AG08396 (cell line): ENCODE measurements at regions not wholly inside any gene's neighbourhood (a gene's known extent, or its start where the extent isn't known, plus 50 kb on each side); places are given as distances from the start of the nearest gene placed in this dataset.

Experiments used
- DNase-seq: peaks from one replicate; pipeline ENCODE4 v3.0.0; 2012; ENCODE audit warnings: low spot score, mixed read lengths

DNA sequence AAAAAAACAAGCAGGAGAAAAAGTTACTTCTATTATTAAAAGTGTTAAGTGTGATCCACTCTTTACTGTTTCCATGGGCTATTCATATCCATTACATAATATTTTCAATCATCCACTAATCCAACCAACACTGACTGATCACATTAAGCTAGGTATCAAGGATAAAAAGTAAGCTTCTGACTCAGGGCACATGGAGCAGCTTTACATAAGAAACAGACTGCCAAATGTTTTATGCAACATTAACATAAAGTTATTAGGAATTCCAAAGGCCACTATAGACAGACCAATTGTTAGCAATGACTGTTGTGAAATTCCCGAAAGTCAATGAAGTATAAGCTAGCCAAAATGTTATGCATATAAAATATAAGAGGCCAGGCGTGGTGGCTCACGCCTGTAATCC lies 277.6 kb downstream of the ZEB2 start:
- no peak for DNase-seq

DNA sequence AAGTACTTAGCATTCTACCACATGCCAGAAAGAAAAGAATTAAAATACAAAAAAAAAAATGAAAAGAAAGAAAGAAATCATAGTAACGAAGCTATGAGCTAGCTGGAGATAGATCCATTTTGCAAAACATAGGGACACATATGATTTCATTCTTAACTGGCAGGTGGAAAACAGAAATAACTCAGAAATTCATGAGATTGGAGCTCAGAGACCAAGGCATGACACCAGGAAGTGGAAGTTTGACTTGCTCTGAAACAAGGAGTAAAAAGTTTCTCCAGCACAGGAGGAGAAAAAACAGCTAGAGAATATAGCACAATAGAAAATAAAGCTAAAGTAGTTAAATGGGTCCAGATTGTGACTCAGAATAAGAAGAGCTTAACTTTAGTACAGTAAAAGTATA lies 278.1 kb downstream of the ZEB2 start:
- DNase-seq = no peak

DNA sequence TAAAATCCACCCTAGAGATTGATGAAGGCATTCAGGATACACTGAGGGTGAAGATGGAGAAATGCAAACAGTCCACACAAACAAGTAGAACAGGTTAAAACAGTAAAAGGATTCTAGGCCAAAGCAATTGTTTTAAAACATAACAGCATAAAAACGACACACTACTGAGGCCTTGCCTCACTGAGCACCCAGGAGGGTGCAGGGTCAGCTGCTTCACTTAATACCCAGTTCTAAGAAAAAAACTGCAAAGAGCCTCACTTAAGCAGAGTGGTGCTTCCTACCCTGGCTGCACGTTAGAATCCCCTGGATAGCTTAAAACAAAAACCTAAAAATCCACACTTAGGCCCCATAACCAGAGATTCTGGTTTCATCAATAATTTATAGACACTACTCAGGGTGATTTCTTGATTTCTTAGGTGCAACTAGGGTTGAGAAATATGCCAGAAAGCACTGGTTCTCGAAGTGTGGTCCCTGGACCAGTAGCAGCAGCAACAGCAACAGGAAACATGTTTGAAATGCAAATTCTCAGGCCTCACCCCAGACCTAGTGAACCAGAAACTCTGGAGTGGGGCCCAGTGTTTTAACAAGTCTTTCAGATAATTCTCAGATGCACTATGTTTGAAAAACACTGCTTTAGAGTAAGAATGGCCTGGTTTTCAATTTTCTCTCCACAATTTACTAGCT lies 279.1 kb downstream of the ZEB2 start:
- no peak for DNase-seq

DNA sequence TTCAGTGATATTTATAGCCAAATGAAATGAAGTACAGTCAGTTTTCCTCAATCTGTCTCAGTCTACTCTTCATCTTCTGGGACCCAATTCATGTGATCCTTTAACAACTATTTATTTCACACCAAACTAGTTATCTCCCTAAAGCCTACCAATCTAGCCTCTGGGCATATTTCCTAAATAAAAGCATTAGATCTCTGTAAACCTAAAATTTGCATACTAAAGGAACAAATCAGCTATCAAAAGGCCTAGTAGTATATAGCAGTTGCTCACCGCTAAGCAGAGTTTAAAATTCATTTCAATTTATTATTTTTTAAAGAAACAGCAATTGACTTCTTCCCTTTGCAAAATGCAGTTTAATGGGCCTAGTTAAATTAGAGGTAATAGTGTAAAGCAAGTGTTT lies 280.2 kb downstream of the ZEB2 start:
- DNase-seq = no peak

DNA sequence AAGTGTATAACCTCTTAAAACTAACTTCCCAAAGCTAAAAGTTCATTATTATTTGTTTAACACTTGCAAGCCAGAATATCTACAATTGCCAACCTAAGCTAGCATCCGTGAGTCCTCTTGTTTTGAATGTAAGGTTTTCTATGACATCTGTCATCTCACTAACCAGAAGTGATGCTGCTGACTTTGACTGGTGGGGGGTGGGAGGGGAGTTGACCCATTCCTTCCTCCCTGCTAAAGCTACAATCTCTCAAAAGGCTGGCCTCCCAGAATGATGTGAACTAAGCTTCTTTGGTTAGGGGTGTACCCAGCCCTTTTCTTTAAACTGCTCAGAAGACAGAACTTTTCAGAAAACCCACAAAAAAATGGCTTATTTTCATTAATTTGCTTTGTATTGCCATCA lies 280.6 kb downstream of the ZEB2 start:
- no peak for DNase-seq

DNA sequence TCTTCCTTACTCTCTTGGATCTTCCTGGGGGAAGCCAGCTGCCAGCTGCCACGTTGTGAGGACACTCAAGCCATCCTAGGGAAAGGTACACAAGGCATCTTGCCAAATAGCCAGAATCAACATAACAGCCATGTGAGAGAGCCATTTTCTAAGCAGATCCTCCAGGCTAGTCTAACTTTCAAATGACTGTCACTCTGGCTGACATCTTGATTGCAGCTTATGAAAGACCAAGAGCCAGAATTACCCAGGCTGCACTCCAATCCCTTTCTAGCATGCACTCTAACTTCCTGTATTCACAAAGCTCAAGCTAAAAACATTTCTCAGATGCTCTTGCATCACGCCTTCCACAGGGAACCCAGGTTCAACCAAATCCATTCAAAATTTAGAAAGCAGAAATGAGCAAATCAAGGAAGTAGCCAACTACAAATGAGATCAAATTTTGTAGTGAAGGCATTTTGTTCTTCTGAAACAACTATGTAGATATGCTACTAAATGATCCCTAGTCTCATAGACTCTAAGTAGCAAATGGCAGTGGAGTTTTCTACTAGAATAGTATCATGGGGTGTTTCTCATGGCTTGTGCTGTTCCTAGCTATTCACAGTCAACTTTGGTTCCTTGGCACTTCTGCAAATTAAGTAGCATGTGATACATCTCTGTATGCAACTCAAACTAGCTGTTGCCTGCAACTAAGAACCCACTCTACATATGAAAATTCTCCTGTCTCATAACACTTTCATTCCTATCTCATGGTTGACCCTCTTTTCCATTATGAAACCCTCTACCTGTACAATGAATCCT lies 281.9 kb downstream of the ZEB2 start:
- no peak for DNase-seq

DNA sequence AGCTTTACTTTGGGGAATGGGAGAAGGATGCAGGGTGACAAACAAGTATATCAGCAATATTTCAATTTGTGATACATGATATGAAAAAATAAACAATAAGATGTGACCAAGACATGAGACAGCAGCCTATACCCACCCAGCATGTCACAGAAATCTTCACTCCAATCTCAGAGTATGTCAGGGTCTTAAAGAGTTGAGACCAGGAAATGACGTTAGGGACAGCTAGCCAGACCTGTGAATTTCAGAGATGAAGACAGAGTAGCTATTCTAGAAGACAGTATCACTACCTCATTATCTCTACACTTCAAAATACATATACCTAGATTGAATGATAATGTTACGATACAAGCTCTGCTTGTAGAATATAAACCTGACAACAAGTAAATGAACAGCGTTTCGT lies 282.8 kb downstream of the ZEB2 start:
- no peak for DNase-seq

DNA sequence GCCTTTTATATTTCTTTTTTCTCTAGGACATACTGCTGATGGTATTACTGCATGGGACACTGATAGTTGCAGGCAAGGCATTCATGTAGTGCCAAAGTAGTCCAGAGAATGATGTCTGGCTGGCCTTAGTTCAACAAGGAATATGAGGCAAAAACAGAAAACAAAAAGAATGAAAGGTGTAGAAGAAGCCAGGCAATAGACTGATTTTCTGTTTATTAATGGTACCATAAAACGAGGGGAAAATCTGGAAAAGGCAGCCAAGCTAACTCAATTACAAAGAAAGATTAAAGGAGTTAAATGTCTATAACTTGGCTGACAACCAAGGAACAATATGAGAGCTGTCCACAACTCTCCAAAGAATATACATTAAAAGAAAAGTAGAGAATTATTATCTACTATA lies 284.9 kb downstream of the ZEB2 start:
- DNase-seq = no peak

DNA sequence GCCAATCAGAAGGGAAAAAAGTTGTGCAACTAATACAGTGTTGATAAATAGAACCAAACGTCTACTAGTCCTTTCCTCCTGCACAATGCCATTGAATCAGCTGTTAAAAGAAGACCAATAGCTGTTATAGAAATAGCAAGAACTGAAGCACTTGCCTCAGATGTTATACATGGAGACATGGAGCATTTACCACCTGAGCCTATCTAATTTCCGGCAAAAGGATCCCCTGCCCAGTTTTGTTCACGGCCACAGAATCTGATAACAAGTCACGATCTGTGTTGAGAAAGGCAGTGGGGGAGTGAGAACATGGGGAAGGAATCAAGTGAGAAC lies 285.4 kb downstream of the ZEB2 start:
- DNase-seq = no peak

DNA sequence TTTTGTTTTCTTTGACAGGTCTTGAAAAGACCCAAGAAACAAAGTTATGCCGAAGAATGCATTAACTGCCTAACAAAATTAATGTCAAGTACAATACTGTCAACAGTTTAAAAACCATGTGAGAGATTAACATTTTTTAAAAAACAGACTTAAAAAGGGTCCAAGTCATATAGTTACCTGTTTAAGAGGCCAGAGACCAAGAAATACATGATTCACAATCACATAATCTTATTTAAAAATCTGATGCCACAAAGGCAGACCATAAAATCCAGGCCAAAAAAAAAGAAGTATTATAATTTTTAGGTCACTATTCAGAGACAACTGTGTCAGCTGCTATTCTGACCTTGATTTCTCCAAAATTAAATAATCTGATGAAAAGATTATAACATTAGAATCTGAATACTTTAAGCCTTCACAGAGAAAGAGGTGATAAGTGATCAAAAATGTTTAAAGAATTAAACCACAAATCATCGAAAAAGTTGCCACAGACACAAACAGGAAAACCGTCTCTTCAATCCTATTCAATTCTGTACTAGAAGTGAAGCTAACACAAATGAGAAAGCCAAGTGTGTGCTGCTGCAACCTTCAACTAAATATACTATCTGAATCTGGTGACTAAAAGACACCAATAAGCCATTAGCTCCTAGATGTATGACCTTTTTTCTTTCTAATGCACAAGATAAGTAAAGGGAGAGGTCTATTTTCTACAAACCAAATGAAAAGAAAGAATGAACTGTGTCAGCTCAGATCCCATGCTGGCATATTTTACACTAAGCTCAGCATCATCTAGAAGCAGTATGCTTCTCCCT lies 286.0 kb downstream of the ZEB2 start:
- no peak for DNase-seq

DNA sequence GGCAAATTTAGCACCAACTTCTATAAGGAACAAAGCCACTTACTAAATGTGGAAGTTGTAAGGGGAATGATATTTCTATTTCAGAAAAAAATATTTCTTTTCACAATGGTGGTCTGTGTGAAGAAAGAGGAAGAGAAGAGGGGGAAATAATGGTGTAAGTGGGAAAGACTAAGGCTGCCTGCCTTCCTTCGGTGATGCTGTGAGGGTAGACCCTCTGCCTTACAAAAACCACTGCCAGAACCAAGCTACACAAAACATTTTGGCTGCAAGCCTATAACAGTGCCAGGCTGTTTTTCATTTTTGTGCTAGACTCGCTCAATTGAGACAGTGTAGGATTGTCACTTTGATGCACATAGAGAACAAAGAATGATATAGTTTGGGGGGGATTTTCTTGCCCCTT lies 286.6 kb downstream of the ZEB2 start:
- DNase-seq = no peak

DNA sequence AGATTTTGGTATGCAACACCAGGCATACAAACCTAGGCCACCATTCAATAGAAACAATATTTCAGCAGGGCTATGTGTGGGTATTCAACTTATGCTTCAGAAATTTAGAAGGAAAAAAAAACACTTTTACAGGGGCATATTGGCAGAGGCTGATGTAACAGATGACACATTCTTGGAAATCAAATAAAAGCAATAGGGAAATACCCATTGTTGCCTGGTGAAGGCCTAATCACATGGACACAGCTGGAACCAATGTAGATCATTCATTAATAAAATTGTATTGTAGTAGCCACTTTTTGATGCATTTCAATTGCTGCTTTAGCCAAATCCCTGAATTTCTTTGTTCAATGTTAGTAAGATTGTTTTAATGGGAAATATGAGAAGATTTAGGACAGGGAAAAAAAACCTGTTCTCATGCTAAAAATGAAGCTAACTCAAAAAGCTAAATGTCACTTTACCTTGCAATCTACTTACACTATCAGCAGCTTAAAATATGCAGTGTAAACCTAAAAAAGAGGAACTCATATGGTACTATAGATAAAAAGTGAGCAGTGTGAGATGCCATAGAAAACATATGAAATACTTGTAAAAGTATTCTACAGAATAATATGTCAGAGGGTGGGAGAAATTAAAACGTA lies 289.4 kb downstream of the ZEB2 start:
- no peak for DNase-seq

DNA sequence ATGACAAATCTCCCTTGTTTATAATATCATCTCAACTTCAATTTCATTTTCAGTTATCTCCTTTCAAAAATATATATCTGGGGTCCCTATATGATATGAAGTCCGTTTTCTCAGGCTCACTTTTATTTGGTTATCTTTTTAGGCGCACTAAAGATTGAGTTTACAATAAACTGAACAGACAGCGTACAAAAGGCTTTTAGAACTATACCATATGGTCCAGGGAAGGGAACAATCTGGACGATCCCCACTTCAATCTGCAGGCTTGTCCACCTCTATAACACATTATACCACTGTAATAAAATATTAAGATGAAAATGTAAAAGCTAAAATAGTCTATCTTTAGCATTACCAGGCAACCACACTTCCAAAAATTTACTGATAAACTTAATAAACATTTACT lies 289.9 kb downstream of the ZEB2 start:
- no peak for DNase-seq

DNA sequence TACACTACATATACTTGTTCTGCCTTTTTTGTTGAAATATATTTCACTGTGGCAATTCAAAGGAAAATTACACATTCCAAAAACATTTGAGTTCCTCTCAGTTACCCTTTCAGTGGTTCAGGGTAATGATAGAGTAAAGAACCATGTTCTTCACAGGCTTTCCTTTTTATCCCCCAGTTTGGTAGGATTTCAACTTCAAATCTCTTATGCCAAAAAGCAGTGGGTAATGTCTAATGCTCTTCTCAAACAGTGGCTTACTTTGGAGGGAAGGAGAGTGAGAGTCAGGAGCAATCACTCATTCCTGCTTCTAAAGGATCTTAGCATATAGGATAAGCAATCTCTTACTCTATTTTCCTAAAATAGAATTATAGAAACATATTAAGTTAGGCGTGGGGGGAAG lies 290.6 kb downstream of the ZEB2 start:
- DNase-seq = no peak

DNA sequence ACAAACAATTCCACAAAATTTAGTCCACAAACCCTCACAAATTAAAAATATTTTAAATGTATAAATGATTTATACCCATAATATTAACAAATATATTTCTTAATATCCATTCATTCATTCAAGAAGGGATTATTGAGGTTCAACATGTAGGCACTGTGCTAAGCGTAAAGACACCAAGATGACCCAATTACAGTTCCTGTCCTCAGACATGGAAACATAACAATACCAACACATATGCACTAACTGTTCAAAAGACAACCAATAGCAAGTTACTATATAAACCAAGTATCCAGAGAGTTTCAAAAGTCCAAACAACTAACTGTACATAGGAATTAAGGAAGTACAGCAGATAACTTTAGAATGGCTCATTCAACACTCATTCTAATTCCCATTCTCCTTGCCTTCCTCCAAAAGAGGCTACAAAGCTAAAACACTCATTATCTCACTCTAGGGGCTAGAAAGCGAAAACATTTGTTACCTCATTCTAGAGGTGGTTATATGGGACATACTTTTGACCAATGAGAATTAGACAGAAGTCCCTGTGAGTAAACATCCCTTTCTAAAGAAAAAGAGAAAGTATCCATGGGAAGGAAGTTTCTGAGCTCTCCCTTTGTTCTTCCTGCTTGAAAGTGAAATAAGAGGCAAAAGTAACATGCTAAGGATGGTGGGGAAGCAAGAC lies 292.4 kb downstream of the ZEB2 start:
- no peak for DNase-seq

DNA sequence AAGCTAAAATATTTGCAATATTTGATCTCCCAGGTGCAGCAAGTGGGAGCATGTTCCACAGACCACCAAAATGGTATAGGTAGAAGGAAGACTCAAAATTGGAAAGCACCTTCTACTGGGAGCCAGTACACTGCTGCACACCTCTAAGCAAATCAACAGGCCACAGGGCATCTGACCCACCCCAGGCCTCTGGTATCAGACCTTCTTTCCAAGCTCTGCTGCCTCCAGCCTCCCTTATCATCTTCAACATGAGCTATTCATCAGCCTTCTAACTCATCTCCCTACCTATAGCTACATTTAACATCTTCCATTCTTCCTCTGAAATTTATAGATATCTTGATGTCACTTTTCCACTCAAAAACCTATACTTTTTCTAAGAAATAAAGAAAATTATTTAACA lies 294.8 kb downstream of the ZEB2 start:
- no peak for DNase-seq

DNA sequence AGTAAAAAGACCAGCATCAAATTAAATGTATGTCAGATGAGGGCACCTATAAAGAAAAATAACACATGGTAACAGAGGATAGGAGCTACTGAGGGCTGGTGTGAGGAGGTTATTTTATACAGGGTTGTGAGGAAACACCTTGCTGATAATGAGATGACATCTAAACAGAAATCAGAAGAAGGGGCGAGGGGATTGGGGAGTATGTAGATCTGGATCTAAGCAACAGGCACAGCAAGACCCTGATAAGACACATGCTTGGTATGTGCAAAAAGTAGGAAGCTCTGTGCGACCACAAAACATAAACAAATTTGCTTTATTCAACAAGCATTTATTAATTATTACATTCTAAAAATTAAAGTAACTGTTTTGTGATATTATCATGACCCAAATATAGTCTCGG lies 295.4 kb downstream of the ZEB2 start:
- DNase-seq = no peak

DNA sequence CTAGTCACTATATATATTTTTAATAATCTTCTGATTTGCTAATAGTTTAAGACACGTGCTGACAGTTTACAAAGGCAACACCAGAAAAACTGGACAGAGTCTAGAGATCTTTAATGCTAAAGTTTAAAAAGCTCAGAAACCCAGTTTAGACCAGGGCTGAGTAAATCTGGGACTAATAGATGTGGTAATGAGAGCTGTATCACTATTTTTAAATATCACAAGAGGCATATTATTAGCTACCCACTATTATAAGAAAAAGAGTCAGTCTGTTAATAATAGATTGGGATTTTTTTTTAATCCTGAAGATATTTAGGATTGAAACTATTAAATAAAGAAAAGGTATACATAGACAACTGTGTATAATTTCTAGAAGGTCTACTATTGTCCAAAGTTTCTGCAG lies 299.9 kb downstream of the ZEB2 start:
- no peak for DNase-seq

DNA sequence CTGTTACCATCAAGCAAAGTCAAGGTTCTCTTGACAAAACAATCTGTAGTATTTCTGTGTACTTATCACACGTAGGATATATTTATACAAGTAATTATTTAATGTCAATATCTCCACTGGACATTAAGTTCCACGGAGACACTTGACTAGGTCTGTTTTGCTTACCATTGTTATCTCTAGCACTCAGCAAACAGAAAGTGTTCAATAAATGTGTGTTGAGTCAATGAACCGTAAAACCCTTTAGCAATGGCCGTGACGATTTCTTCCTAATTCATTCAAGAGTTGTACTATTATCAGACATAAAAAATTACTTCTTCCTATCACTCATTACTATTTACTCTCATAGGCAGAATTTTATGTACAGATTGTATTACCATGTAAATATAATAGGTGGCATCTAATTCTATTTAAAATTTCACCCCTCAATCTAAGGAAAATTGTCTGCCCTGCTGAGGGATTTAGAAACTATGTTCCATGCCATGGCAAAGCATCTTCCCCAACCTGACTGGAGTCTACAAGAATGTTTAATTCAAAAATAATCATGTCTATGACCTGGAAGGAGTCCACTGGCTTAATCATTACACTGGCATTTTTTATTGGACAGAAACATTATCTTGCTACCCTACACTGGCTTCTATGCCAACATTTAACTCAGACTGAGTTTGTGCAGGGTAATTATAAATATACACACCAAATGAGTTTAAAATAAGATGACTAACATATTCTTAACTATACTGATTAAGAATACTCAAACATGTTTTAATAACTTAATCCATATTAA lies 301.9 kb downstream of the ZEB2 start:
- DNase-seq = peak; percentile 19

DNA sequence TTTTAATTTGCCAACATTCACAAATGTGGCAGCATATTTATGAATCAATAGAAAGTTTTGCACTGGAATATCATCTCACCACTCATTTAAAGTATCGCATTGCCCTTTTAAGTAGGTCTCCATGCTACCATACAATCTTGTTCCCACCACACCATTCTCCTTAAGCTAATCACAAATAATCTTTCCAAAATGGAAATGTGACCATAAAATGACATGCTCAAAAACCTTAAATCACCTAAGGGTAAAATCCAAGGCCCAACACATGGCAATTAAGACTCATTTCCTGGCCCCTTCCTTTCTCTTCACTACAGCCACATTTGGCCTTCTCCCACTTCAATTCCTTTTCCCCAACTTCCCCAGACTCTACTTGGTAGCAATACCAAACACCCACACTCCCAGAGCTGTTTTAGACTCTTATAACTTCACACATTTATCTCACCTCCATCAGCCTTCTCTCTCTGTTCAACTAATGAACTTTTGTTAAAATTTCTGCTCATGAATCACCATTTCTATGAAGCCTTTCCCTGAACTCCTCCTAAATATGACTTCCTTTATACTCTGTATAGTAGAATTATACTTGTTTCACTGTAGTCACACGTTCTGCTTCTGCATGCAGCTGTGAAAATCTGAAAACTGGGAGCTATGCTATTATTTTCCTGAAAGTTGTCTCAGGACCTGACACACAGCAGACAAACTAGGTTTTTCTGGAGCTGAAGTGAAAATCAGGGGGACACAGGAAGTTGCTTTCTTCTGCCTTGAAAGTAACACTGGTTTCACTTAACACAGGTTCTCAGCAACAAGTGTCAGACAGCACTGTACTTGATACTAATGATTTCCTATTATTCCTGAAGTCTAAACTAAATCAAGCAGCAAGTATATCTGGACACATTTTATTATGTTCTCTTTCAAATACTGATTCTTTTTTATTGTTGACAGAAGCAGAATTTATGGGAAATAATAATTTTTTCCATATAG lies 303.9 kb downstream of the ZEB2 start:
- no peak for DNase-seq
